HG03135 (cell line): ENCODE measurements at regions not wholly inside any gene's neighbourhood (a gene's known extent, or its start where the extent isn't known, plus 50 kb on each side); places are given as distances from the start of the nearest gene placed in this dataset.

Source experiments
- ATAC-seq: cut with Tn5 transposase; IDR thresholded peaks from one replicate; pipeline ENCODE4 v1.9.1; 2021; ENCODE audit warnings: mild to moderate bottlenecking, moderate library complexity; ENCODE audit not compliant: unreplicated experiment

GRCh38 chr6:165960695-165961094 lies 207.0 kb downstream of the TBXT start:
- ATAC-seq = no peak

- no peak for ATAC-seq
These were observed 208.0 kb downstream of the TBXT start for GRCh38 chr6:165959627-165960026.

- no peak for ATAC-seq
These were observed 210.8 kb downstream of the TBXT start for GRCh38 chr6:165956874-165957273.

- no peak for ATAC-seq
These were observed 215.1 kb downstream of the TBXT start for GRCh38 chr6:165952514-165952913.

- ATAC-seq = no peak
These were observed 217.3 kb downstream of the TBXT start for GRCh38 chr6:165950316-165950715.

- no peak for ATAC-seq
These were observed 218.3 kb downstream of the TBXT start for GRCh38 chr6:165949324-165949723.

- ATAC-seq = no peak
These were observed 223.6 kb downstream of the TBXT start for GRCh38 chr6:165944002-165944466.

GRCh38 chr6:165941786-165942185 lies 225.9 kb downstream of the TBXT start:
- no peak for ATAC-seq

- no peak for ATAC-seq
These were observed 226.3 kb downstream of the TBXT start for GRCh38 chr6:165941249-165941775.

- ATAC-seq = no peak
These were observed 227.3 kb downstream of the TBXT start for GRCh38 chr6:165940366-165940765.

GRCh38 chr6:165939601-165940290 lies 227.9 kb downstream of the TBXT start:
- no peak for ATAC-seq

- no peak for ATAC-seq
These were observed 228.6 kb downstream of the TBXT start for GRCh38 chr6:165939047-165939446.

GRCh38 chr6:165937564-165938358 lies 229.9 kb downstream of the TBXT start:
- no peak for ATAC-seq

GRCh38 chr6:165936660-165937059 lies 231.0 kb downstream of the TBXT start:
- ATAC-seq = no peak

- ATAC-seq = no peak
These were observed 231.6 kb downstream of the TBXT start for GRCh38 chr6:165936096-165936495.

GRCh38 chr6:165931675-165932074 lies 236.0 kb downstream of the TBXT start:
- no peak for ATAC-seq

GRCh38 chr6:165930668-165931214 lies 236.9 kb downstream of the TBXT start:
- no peak for ATAC-seq

- ATAC-seq = no peak
These were observed 238.0 kb downstream of the TBXT start for GRCh38 chr6:165929607-165930006.

GRCh38 chr6:165926378-165926777 lies 241.3 kb downstream of the TBXT start:
- no peak for ATAC-seq

- ATAC-seq = no peak
These were observed 242.0 kb downstream of the TBXT start for GRCh38 chr6:165925474-165926156.

- ATAC-seq = no peak
These were observed 245.3 kb downstream of the TBXT start for GRCh38 chr6:165922309-165922794.
